IMR-90 (cell line): ENCODE measurements at regions not wholly inside any gene's neighbourhood (a gene's known extent, or its start where the extent isn't known, plus 50 kb on each side); places are given as distances from the start of the nearest gene placed in this dataset.

Experiments
- ATAC-seq: fragments of 200-7000 bp; cut with Tn5 transposase; 2 replicates; pipeline ENCODE4 v1.9.1; 2020; ENCODE audit warnings: low read depth, mild to moderate bottlenecking, moderate library complexity
- BruUV-seq: library from RNA; stranded (reverse); fragments of 400-500 nt; replicated peaks from 2 replicates; lab custom pipeline; 2021; lab: Mats Ljungman, UMichigan
- CTCF ChIA-PET: fragments of 300-600 bp; formaldehyde crosslinking; extraction: SDS; loops from one replicate; lab custom pipeline; 2021; ENCODE audit warnings: antibody characterized with exemption; lab: Yijun Ruan, JAX
- POLR2A ChIA-PET: fragments of 300-600 bp; sonication (Branson Sonifier 250); formaldehyde crosslinking; loops from one replicate; lab custom pipeline; 2022; ENCODE audit warnings: antibody characterized with exemption; ENCODE audit not compliant: unreplicated experiment; lab: Charles Lee
- DNase-seq: peaks from one replicate; pipeline ENCODE4 v3.0.0; 2013
- H2AFZ ChIP-seq: replicated peaks from 2 replicates; pipeline ENCODE3; 2013; ENCODE audit warnings: low read length, mild to moderate bottlenecking; ENCODE audit not compliant: poor library complexity
- H2AK5ac ChIP-seq: 2 replicates; pipeline ENCODE4 v1.6.1; 2013; ENCODE audit warnings: low read depth, low read length, inconsistent platforms
- H2AK9ac ChIP-seq: replicated peaks from 2 replicates; pipeline ENCODE3; 2013; ENCODE audit warnings: mild to moderate bottlenecking, low read depth, low read length, moderate library complexity; ENCODE audit not compliant: poor library complexity
- H2BK120ac ChIP-seq: 2 replicates; pipeline ENCODE4 v1.6.1; 2013; ENCODE audit warnings: low read depth, low read length, inconsistent platforms
- H2BK15ac ChIP-seq: 3 replicates; pipeline ENCODE4 v1.6.1; 2013; ENCODE audit warnings: low read depth, low read length, inconsistent platforms
- H2BK20ac ChIP-seq: 2 replicates; pipeline ENCODE4 v1.6.1; 2013; ENCODE audit warnings: low read depth, mild to moderate bottlenecking, inconsistent platforms, low read length, moderate library complexity
- H2BK5ac ChIP-seq: 2 replicates; pipeline ENCODE4 v1.6.1; 2013; ENCODE audit warnings: mild to moderate bottlenecking, low read depth, low read length, inconsistent platforms; ENCODE audit not compliant: poor library complexity, severe bottlenecking
- H3K14ac ChIP-seq: replicated peaks from 2 replicates; pipeline ENCODE4 v1.6.1; 2013; ENCODE audit warnings: low read depth, low read length, inconsistent platforms
- H3K18ac ChIP-seq: 2 replicates; pipeline ENCODE4 v1.6.1; 2013; ENCODE audit warnings: low read depth, low read length, control low read depth
- H3K23ac ChIP-seq: 2 replicates; pipeline ENCODE4 v1.6.1; 2013; ENCODE audit warnings: low read depth, low read length, inconsistent platforms
- H3K27ac ChIP-seq: 2 replicates; pipeline ENCODE4 v1.5.1; 2013; ENCODE audit warnings: mild to moderate bottlenecking, control low read depth, low read length; ENCODE audit not compliant: insufficient read depth
- H3K27me3 ChIP-seq: 2 replicates; pipeline ENCODE4 v1.6.1; 2013; ENCODE audit warnings: low read length; ENCODE audit not compliant: control insufficient read depth, insufficient read depth
- H3K36me3 ChIP-seq: 2 replicates; pipeline ENCODE4 v1.6.1; 2013; ENCODE audit warnings: low read length, mixed read lengths; ENCODE audit not compliant: control insufficient read depth, insufficient read depth
- H3K4ac ChIP-seq: 2 replicates; pipeline ENCODE4 v1.6.1; 2013; ENCODE audit warnings: low read depth, low read length, inconsistent platforms
- H3K4me1 ChIP-seq: 2 replicates; pipeline ENCODE4 v1.6.1; 2013; ENCODE audit warnings: low read length, mixed read lengths; ENCODE audit not compliant: control insufficient read depth, insufficient read depth
- H3K4me2 ChIP-seq: 2 replicates; pipeline ENCODE4 v1.6.1; 2013; ENCODE audit warnings: low read depth, mild to moderate bottlenecking, control low read depth, low read length, moderate library complexity
- H3K4me3 ChIP-seq: 2 replicates; pipeline ENCODE4 v1.5.1; 2013; ENCODE audit warnings: low read depth, mild to moderate bottlenecking, control low read depth, low read length, moderate library complexity; ENCODE audit not compliant: insufficient read depth
- H3K56ac ChIP-seq: 2 replicates; pipeline ENCODE4 v1.6.1; 2013; ENCODE audit warnings: low read length, inconsistent platforms; ENCODE audit not compliant: insufficient read depth; ENCODE audit errors: extremely low read depth
- H3K79me1 ChIP-seq, 2 experiments: 2 replicates each; pipeline ENCODE4 v1.6.1; 2013; ENCODE audit warnings: low read length in 2 of 2, inconsistent platforms in 1 of 2, low read depth in 1 of 2
- H3K9ac ChIP-seq: 2 replicates; pipeline ENCODE4 v1.6.1; 2013; ENCODE audit warnings: low read depth, low read length, control low read depth
- H3K9me1 ChIP-seq: 2 replicates; pipeline ENCODE4 v1.6.1; 2013; ENCODE audit warnings: low read length, inconsistent platforms; ENCODE audit not compliant: insufficient read depth
- H3K9me3 ChIP-seq: 2 replicates; pipeline ENCODE4 v1.6.1; 2013; ENCODE audit warnings: low read length; ENCODE audit not compliant: control insufficient read depth, insufficient read depth
- H4K20me1 ChIP-seq: 2 replicates; pipeline ENCODE4 v1.6.1; 2013; ENCODE audit warnings: low read length, inconsistent platforms; ENCODE audit not compliant: insufficient read depth
- H4K5ac ChIP-seq: 2 replicates; pipeline ENCODE4 v1.6.1; 2013; ENCODE audit warnings: mild to moderate bottlenecking, low read depth, low read length, control low read depth
- H4K8ac ChIP-seq, 2 experiments: 2 replicates each; pipeline ENCODE4 v1.6.1; 2013; ENCODE audit warnings: low read depth in 2 of 2, low read length in 2 of 2, control low read depth in 1 of 2, inconsistent platforms in 1 of 2
- H4K91ac ChIP-seq: 2 replicates; pipeline ENCODE4 v1.6.1; 2013; ENCODE audit warnings: low read depth, low read length, inconsistent platforms; ENCODE audit not compliant: insufficient read depth
- BHLHE40 ChIP-seq: fragments of 150-350 bp; IDR thresholded peaks from 2 replicates; pipeline ENCODE4 v1.6.1; 2016; ENCODE audit warnings: mild to moderate bottlenecking, low read depth, low read length
- CEBPB ChIP-seq: IDR thresholded peaks from 2 replicates; pipeline ENCODE4 v1.6.1; 2012; ENCODE audit warnings: low read depth, low read length, improper control_type of control experiment
- MAZ ChIP-seq: IDR thresholded peaks from 2 replicates; pipeline ENCODE4 v1.6.1; 2012; ENCODE audit warnings: low read depth, mild to moderate bottlenecking, low read length, improper control_type of control experiment, moderate library complexity, borderline replicate concordance
- MXI1 ChIP-seq: IDR thresholded peaks from 2 replicates; pipeline ENCODE4 v1.6.1; 2012; ENCODE audit warnings: low read depth, mild to moderate bottlenecking, low read length, moderate library complexity, borderline replicate concordance
- NFE2L2 ChIP-seq: fragments of 150-350 bp; IDR thresholded peaks from 2 replicates; pipeline ENCODE4 v1.6.1; 2016; ENCODE audit warnings: low read depth, mild to moderate bottlenecking, low read length
- POLR2A ChIP-seq: IDR thresholded peaks from 2 replicates; pipeline ENCODE4 v1.6.1; 2012; ENCODE audit warnings: mild to moderate bottlenecking, low read depth, low read length
- RCOR1 ChIP-seq: IDR thresholded peaks from 2 replicates; pipeline ENCODE4 v1.6.1; 2012; ENCODE audit warnings: mild to moderate bottlenecking, low read length, improper control_type of control experiment; ENCODE audit not compliant: insufficient replicate concordance
- RFX5 ChIP-seq: IDR thresholded peaks from 2 replicates; pipeline ENCODE4 v1.8.0; 2012; ENCODE audit warnings: low read depth, mild to moderate bottlenecking, low read length, moderate library complexity
- SMC3 ChIP-seq: fragments of 150-350 bp; IDR thresholded peaks from 2 replicates; pipeline ENCODE4 v1.6.1; 2016; ENCODE audit warnings: low read depth, mild to moderate bottlenecking, antibody characterized with exemption, low read length, moderate library complexity
- USF2 ChIP-seq: fragments of 150-350 bp; IDR thresholded peaks from 2 replicates; pipeline ENCODE4 v1.6.1; 2017; ENCODE audit warnings: mild to moderate bottlenecking, antibody characterized with exemption, low read length, low read depth
- WGBS, 2 experiments: methylation state at CpG; one replicate each; pipeline versions ENCODE4 v1.1.5 to v1.1.7; 2013; ENCODE audit warnings: missing lambda C conversion rate in 2 of 2; ENCODE audit not compliant: insufficient read length in 1 of 2; ENCODE audit errors: extremely low coverage in 2 of 2; 5-methylcytosine and 5-hydroxymethylcytosine counted together
- dilution Hi-C: fragments of 300-500 bp; cut with HindIII; formaldehyde crosslinking; loops from one replicate; pipeline ENCODE4 v1.14.3; 2018; ENCODE audit warnings: low sequenced_read_pairs; ENCODE audit not compliant: unreplicated experiment
- in situ Hi-C: fragments of 300-500 bp; cut with MboI; formaldehyde crosslinking; loops from 3 replicates; pipeline ENCODE4 v1.14.3; 2019; ENCODE audit warnings: low sequenced_read_pairs, inconsistent platforms, mixed read lengths
- intact Hi-C: fragments of 100-400 bp; cut with micrococcal nuclease; formaldehyde crosslinking; loops from 2 replicates; pipeline ENCODE4 v1.10.0; 2022

DNA sequence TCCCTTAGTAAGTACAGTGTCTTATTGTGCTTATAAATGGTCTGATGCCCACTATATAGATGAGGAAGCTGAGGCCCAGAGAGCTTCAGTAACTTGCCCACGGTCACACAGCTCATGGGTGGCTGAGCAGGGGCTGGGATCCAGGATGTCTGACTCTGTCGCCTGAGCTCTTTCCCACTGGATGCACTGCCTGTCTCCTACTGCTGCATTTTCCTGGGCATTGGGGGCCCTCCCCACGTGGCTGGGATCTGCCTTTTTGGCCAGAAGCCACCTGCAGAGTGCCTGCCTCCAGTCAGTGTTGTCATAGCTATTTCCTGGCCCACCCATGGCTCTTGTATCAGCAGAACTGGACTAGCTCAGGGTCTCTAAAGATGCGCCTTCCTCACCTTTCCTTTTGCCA is 57.5 kb upstream of the TAMM41 start:
- H4K91ac ChIP-seq = no peak overlapping the region
- no peaks in the 10 kb centered on the region for H3K4me1 ChIP-seq
- no peak for TF ChIP-seq CEBPB
- no peak for TF ChIP-seq USF2
- TF ChIP-seq MAZ = no peak
- TF ChIP-seq SMC3 = no peak
- no peak for TF ChIP-seq POLR2A
- TF ChIP-seq RFX5 = no peak
- no peak for TF ChIP-seq RCOR1
- no peak for TF ChIP-seq BHLHE40
- TF ChIP-seq MXI1 = no peak
- TF ChIP-seq NFE2L2 = no peak
- H2BK5ac ChIP-seq = no peak overlapping the region
- in situ Hi-C loops (no loop called here), dilution Hi-C loops (no loop called here), intact Hi-C loops (no loop called here)
- 33% methylated on average over 2 of the region's 4 CpGs; no CpG with 5 or more reads in 1 of the 2 experiments for WGBS, 2 experiments
- H2BK20ac ChIP-seq = no peak overlapping the region
- no peak overlapping the region for H2AK5ac ChIP-seq
- no peak overlapping the region for H3K18ac ChIP-seq
- no peak overlapping the region for H3K23ac ChIP-seq
- H3K9ac ChIP-seq = no peak overlapping the region
- H2BK15ac ChIP-seq = no peak overlapping the region
- ATAC-seq (no peak), DNase-seq (no peak)
- H4K20me1 ChIP-seq = no peaks in the 10 kb centered on the region
- no peak overlapping the region for H2AK9ac ChIP-seq
- H3K4ac ChIP-seq = no peak overlapping the region
- no peak overlapping the region for H3K14ac ChIP-seq
- no peak overlapping the region for H3K4me2 ChIP-seq
- H3K9me3 ChIP-seq = no peaks in the 10 kb centered on the region
- H4K8ac ChIP-seq = no peak overlapping the region
- H3K36me3 ChIP-seq = no peaks in the 10 kb centered on the region
- no peak overlapping the region for H3K27ac ChIP-seq
- no TSS peak for BruUV-seq
- H3K9me1 ChIP-seq = no peaks in the 10 kb centered on the region
- no peaks in the 10 kb centered on the region for H3K79me1 ChIP-seq
- ChIA-PET POLR2A (no interaction called here), CTCF (no interaction called here)
- H4K5ac ChIP-seq = no peak overlapping the region
- no peak overlapping the region for H3K56ac ChIP-seq
- no peaks in the 10 kb centered on the region; the same call in 1 of the 2 replicates for H3K27me3 ChIP-seq
- no peak overlapping the region for H3K4me3 ChIP-seq
- no peak overlapping the region for H2BK120ac ChIP-seq
- H2AFZ ChIP-seq = no peak overlapping the region
